ENCODE measurements at regions not wholly inside any gene's neighbourhood (a gene's known extent, or its start where the extent isn't known, plus 50 kb on each side); places are given as distances from the start of the nearest gene placed in this dataset.

- intact Hi-C loops (cut with DNase I), result no loop called here
- Histone ChIP-seq H3K36me3 (ENCODE audit: control insufficient read depth in 2 of 3, insufficient read depth in 3 of 3, low read length in 3 of 3) (no peaks in the 10 kb centered on the region), H3K27ac (ENCODE audit: low read depth in 2 of 2, low read length in 2 of 2) (no peak overlapping the region), H3K9ac (ENCODE audit: low read length in 3 of 3) (no peak overlapping the region), H3K27me3 (ENCODE audit: control insufficient read depth, insufficient read depth, low read length) (no peaks in the 10 kb centered on the region), H3K9me3 (ENCODE audit: control insufficient read depth in 2 of 3, insufficient read depth in 1 of 3, low read length in 3 of 3) (no peaks in the 10 kb centered on the region), H3K4me1 (ENCODE audit: control insufficient read depth in 2 of 3, insufficient read depth in 2 of 3, low read depth in 1 of 3, low read length in 3 of 3) (no peaks in the 10 kb centered on the region), H3K4me3 (ENCODE audit: low read length in 3 of 3) (no peak overlapping the region)
- no peak for FAIRE-seq
- no peak for TF ChIP-seq CTCF (IDR thresholded peaks at IDR 0.05; ENCODE audit: borderline replicate concordance, extremely low read depth, insufficient read depth)
- peak in 1 of 5 donors; percentile 20 for DNase-seq
Observed at GRCh38 chr19:31629579-31630363, 280.5 kb upstream of the TSHZ3 start.

- no peaks in the 10 kb centered on the region for H3K27me3 ChIP-seq (ENCODE audit: control insufficient read depth, insufficient read depth, low read length)
- H3K27ac ChIP-seq (ENCODE audit: low read depth in 2 of 2, low read length in 2 of 2), result no peak overlapping the region
- no peaks in the 10 kb centered on the region for H3K4me1 ChIP-seq (ENCODE audit: control insufficient read depth in 2 of 3, insufficient read depth in 2 of 3, low read depth in 1 of 3, low read length in 3 of 3)
- FAIRE-seq (no peak), DNase-seq (no peak)
- no peak overlapping the region for H3K9ac ChIP-seq (ENCODE audit: low read length in 3 of 3)
- H3K9me3 ChIP-seq (ENCODE audit: control insufficient read depth in 2 of 3, insufficient read depth in 1 of 3, low read length in 3 of 3), result no peaks in the 10 kb centered on the region
- intact Hi-C loops (cut with DNase I), result no loop called here
- H3K36me3 ChIP-seq (ENCODE audit: control insufficient read depth in 2 of 3, insufficient read depth in 3 of 3, low read length in 3 of 3), result no peaks in the 10 kb centered on the region
- H3K4me3 ChIP-seq (ENCODE audit: low read length in 3 of 3), result no peak overlapping the region
- no peak for TF ChIP-seq CTCF (IDR thresholded peaks at IDR 0.05; ENCODE audit: borderline replicate concordance, extremely low read depth, insufficient read depth)
Observed at GRCh38 chr19:31633014-31633413, 283.8 kb upstream of the TSHZ3 start.

- FAIRE-seq (no peak), DNase-seq (no peak)
- H3K4me3 ChIP-seq (ENCODE audit: low read length in 3 of 3), result no peak overlapping the region
- no peaks in the 10 kb centered on the region for H3K4me1 ChIP-seq (ENCODE audit: control insufficient read depth in 2 of 3, insufficient read depth in 2 of 3, low read depth in 1 of 3, low read length in 3 of 3)
- H3K9me3 ChIP-seq (ENCODE audit: control insufficient read depth in 2 of 3, insufficient read depth in 1 of 3, low read length in 3 of 3), result no peaks in the 10 kb centered on the region
- H3K9ac ChIP-seq (ENCODE audit: low read length in 3 of 3), result no peak overlapping the region
- no peak for TF ChIP-seq CTCF (IDR thresholded peaks at IDR 0.05; ENCODE audit: borderline replicate concordance, extremely low read depth, insufficient read depth)
- H3K36me3 ChIP-seq (ENCODE audit: control insufficient read depth in 2 of 3, insufficient read depth in 3 of 3, low read length in 3 of 3), result no peaks in the 10 kb centered on the region
- H3K27me3 ChIP-seq (ENCODE audit: control insufficient read depth, insufficient read depth, low read length), result no peaks in the 10 kb centered on the region
- intact Hi-C loops (cut with DNase I), result no loop called here
- no peak overlapping the region for H3K27ac ChIP-seq (ENCODE audit: low read depth in 2 of 2, low read length in 2 of 2)
Observed at GRCh38 chr19:31639306-31639705, 290.1 kb upstream of the TSHZ3 start.

- no peaks in the 10 kb centered on the region for H3K4me1 ChIP-seq (ENCODE audit: control insufficient read depth in 2 of 3, insufficient read depth in 2 of 3, low read depth in 1 of 3, low read length in 3 of 3)
- intact Hi-C loops (cut with DNase I), result no loop called here
- no peak overlapping the region for H3K27ac ChIP-seq (ENCODE audit: low read depth in 2 of 2, low read length in 2 of 2)
- no peaks in the 10 kb centered on the region for H3K36me3 ChIP-seq (ENCODE audit: control insufficient read depth in 2 of 3, insufficient read depth in 3 of 3, low read length in 3 of 3)
- TF ChIP-seq CTCF (IDR thresholded peaks at IDR 0.05; ENCODE audit: borderline replicate concordance, extremely low read depth, insufficient read depth), result no peak
- no peaks in the 10 kb centered on the region for H3K9me3 ChIP-seq (ENCODE audit: control insufficient read depth in 2 of 3, insufficient read depth in 1 of 3, low read length in 3 of 3)
- no peak for DNase-seq
- no peak overlapping the region for H3K9ac ChIP-seq (ENCODE audit: low read length in 3 of 3)
- no peaks in the 10 kb centered on the region for H3K27me3 ChIP-seq (ENCODE audit: control insufficient read depth, insufficient read depth, low read length)
- FAIRE-seq, result no peak
- no peak overlapping the region for H3K4me3 ChIP-seq (ENCODE audit: low read length in 3 of 3)
Observed at GRCh38 chr19:31641591-31641990, 292.4 kb upstream of the TSHZ3 start.

Data from kidney (tissue), 13 donors.